Breast epithelium (tissue), 3 donors: ENCODE measurements at regions not wholly inside any gene's neighbourhood (a gene's known extent, or its start where the extent isn't known, plus 50 kb on each side); places are given as distances from the start of the nearest gene placed in this dataset.
"Not testable (repeated sequence)": the region's sequence is repeated elsewhere in the genome, so short reads cannot be mapped to it uniquely, and the experiment has no call there.

Experiments used
- CTCF ChIP-seq, 3 donors: fragments of 450-650 bp; IDR thresholded peaks; one replicate each; pipeline ENCODE4 v1.5.1; 2016 to 2017; ENCODE audit warnings: antibody characterized with exemption in 3 of 3, mild to moderate bottlenecking in 3 of 3, moderate library complexity in 3 of 3
- POLR2AphosphoS5 ChIP-seq, 3 donors: sonication (generic); formaldehyde crosslinking; IDR thresholded peaks; one replicate each; pipeline ENCODE4 v1.6.1; 2017; ENCODE audit warnings: antibody characterized with exemption in 3 of 3

GRCh38 chr19:30825505-30825904, 453.3 kb downstream of the ZNF536 start:
- TF ChIP-seq CTCF, POLR2AphosphoS5 (IDR thresholded peaks at IDR 0.05): not testable (repeated sequence)
